Large intestine (tissue), 3 donors: ENCODE measurements at regions not wholly inside any gene's neighbourhood (a gene's known extent, or its start where the extent isn't known, plus 50 kb on each side); places are given as distances from the start of the nearest gene placed in this dataset.
"Not testable (repeated sequence)": the region's sequence is repeated elsewhere in the genome, so short reads cannot be mapped to it uniquely, and the experiment has no call there.

Experiments used
- DNase-seq, 2 donors: peaks; one replicate each; pipeline versions ENCODE4 v3.0.0 to v3.0.0-alpha.2; 2013
- H3K27ac ChIP-seq: one replicate; pipeline ENCODE4 v1.5.1; 2013; ENCODE audit warnings: low read length
- H3K27me3 ChIP-seq: 2 replicates; pipeline ENCODE4 v1.6.1; 2013; ENCODE audit warnings: low read length; ENCODE audit not compliant: control insufficient read depth, insufficient read depth
- H3K36me3 ChIP-seq: 2 replicates; pipeline ENCODE4 v1.6.1; 2013; ENCODE audit warnings: low read length; ENCODE audit not compliant: control insufficient read depth, insufficient read depth
- H3K4me1 ChIP-seq: one replicate; pipeline ENCODE4 v1.6.1; 2013; ENCODE audit warnings: low read length; ENCODE audit not compliant: control insufficient read depth, insufficient read depth
- H3K4me3 ChIP-seq: one replicate; pipeline ENCODE4 v1.5.1; 2013; ENCODE audit warnings: low read length
- H3K9me3 ChIP-seq: one replicate; pipeline ENCODE4 v1.6.1; 2013; ENCODE audit warnings: mild to moderate bottlenecking, low read depth, low read length, moderate library complexity; ENCODE audit not compliant: control insufficient read depth
- WGBS: methylation state at CpG from one replicate; pipeline ENCODE4 v1.1.5; 2013; ENCODE audit warnings: low lambda C conversion rate; ENCODE audit not compliant: insufficient coverage; 5-methylcytosine and 5-hydroxymethylcytosine counted together

DNA sequence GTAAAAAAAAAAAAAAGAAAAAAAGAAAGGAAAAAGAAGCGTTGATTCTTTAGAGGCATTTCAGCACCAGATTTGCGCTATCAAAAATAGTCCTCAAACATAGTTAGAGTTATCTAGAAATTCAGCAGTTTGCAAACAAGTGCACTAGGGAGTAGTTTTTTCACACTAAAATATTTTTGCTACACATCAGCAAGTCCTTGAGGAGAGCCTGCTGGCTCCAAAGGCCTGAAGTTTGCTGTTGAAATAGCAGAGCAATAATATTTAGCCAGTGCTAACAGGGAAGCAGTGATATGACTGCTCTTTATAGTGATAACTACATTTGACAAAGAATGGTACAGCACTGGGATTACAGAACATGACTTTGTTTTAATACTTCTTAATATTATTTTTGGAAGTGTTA lies 472.2 kb downstream of the PCDH7 start:
- no CpG with 5 or more reads among the region's 2 CpGs for WGBS
- Histone ChIP-seq H3K27me3 (no peaks in the 10 kb centered on the region), H3K4me1 (no peaks in the 10 kb centered on the region), H3K9me3 (no peaks in the 10 kb centered on the region), H3K27ac (no peak overlapping the region), H3K4me3 (no peak overlapping the region), H3K36me3 (no peaks in the 10 kb centered on the region)
- DNase-seq = no peak

DNA sequence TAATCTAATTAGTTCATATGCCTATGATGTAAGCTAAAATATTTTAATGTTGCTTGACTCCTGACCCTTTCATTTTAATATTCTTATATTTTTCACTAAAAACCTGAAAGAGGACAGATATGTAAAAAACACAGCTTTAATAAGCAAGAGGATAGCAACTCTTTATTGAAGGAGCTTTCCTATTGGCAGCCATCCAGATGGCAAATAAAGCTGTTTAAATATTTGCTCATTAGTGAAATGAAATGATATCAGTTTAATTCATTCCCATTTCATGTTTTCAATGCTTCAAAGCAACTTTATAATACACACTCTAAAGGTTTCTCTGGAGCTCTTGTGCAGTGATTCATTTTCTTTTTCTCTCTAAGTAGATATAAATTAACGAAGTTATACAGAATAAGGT lies 473.4 kb downstream of the PCDH7 start:
- no peak overlapping the region for H3K27ac ChIP-seq
- no peaks in the 10 kb centered on the region for H3K27me3 ChIP-seq
- no peaks in the 10 kb centered on the region for H3K9me3 ChIP-seq
- H3K4me1 ChIP-seq = no peaks in the 10 kb centered on the region
- no peaks in the 10 kb centered on the region for H3K36me3 ChIP-seq
- H3K4me3 ChIP-seq = no peak overlapping the region
- WGBS = no CpG with 5 or more reads among the region's 1 CpG
- no peak for DNase-seq

DNA sequence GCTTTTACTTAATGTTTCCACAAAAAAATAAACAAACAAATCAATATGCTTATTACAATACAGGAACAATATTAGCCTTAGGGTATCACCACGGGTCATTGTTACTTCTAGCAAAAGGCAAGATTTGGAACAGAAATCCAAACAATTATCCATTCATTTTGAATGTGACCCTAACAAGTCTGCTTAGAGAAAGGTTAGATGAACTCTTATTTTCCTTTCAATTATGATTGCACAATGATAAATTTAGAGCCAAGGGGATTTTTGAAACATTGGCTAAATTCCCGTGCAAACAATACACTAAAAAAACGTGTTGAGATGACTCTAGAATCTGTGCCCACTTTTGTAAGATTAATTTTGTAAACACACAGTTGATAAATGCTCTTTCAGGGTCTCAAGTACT lies 474.7 kb downstream of the PCDH7 start:
- Histone ChIP-seq H3K4me1 (no peaks in the 10 kb centered on the region), H3K27ac (no peak overlapping the region), H3K36me3 (no peaks in the 10 kb centered on the region), H3K9me3 (no peaks in the 10 kb centered on the region), H3K4me3 (no peak overlapping the region), H3K27me3 (no peaks in the 10 kb centered on the region)
- no peak for DNase-seq
- 20% methylated on average over 1 of the region's 3 CpGs for WGBS

DNA sequence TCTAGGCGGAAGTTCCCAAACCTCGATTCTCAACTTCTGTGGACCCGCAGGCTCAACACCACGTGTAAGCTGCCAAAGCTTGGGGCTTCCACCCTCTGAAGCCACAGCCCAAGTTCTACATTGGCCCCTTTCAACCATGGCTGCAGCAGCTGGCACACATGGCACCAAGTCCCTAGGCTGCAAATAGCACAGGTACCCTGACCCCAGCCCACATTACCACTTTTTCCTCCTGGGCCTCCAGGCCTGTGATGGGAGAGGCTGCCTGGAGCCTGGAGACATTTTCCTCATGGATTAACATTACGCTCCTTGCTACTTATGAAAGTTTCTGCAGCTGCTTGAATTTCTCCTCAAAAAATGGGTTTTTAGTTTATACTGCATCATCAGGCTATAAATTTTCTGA lies 479.5 kb downstream of the PCDH7 start:
- WGBS = no CpG with 5 or more reads among the region's 5 CpGs
- no peaks in the 10 kb centered on the region for H3K27me3 ChIP-seq

DNA sequence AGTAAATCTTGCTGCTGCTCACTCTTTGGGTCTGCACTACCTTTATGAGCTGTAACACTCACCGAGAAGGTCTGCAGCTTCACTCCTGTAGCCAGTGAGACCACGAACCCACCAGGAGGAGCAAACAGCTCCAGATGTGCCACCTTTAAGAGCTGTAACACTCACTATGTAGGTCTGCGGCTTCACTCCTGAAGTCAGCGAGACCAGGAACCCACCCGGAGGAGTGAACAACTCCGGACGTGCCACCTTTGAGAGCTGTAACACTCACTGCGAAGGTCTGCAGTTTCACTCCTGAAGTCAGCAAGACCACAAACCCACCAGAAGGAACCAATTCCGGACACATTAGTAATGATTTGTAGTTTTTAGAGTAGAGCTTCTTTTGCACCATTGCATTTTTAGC lies 481.9 kb downstream of the PCDH7 start:
- H3K36me3 ChIP-seq, H3K4me3 ChIP-seq, H3K9me3 ChIP-seq, H3K4me1 ChIP-seq, H3K27me3 ChIP-seq, DNase-seq, H3K27ac ChIP-seq: not testable (repeated sequence)
- WGBS = 100% methylated on average over 1 of the region's 9 CpGs

More for the DNA sequence above, 479.5 kb downstream of the PCDH7 start:
- DNase-seq = no peak
- Histone ChIP-seq H3K4me3 (no peak overlapping the region), H3K27ac (no peak overlapping the region), H3K9me3 (no peaks in the 10 kb centered on the region), H3K4me1 (no peaks in the 10 kb centered on the region), H3K36me3 (no peaks in the 10 kb centered on the region)

DNA sequence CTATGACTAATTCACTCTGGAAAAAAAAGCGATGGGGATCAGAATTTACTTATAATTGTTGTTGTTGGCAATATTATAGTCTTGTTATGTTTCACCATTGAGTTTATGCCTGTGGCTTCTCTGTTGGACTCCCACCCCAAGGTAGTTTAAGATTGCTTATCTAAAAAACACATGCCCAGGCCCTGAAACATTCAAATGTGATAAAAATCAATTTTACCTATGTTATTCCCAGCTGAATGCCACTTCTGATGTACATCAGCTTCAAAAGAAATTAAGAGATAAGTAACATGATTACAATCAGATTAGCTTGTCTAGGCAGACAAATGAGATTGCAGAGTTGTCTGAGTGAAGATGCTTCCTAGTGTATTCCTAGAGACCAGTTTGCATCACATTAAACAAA lies 484.7 kb downstream of the PCDH7 start:
- Histone ChIP-seq H3K4me3 (no peak overlapping the region), H3K36me3 (no peaks in the 10 kb centered on the region), H3K4me1 (no peaks in the 10 kb centered on the region), H3K27ac (no peak overlapping the region), H3K9me3 (no peaks in the 10 kb centered on the region), H3K27me3 (no peaks in the 10 kb centered on the region)
- no peak for DNase-seq
- no CpG with 5 or more reads among the region's 1 CpG for WGBS

DNA sequence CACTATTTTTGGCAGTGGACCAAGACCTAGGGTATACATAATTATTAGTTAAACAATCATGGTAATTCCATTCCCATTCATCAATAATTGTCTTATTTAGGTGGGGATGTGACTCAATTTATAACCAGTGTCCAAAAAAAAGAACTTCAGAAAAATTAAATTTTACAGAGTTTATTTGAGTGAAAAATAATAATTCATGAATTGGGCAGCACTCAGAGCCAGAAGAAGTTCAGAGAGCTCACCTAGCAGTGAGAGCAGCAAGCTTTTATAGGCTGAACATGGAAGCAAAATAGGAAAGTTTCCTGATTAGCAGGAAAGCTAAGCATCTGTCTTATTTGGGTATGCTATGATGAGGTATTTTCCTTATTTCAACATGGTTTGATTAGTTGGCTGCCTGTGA lies 500.8 kb downstream of the PCDH7 start:
- no peak for DNase-seq
- Histone ChIP-seq H3K27ac (no peak overlapping the region), H3K4me3 (no peak overlapping the region), H3K4me1 (no peaks in the 10 kb centered on the region), H3K9me3 (no peaks in the 10 kb centered on the region), H3K36me3 (no peaks in the 10 kb centered on the region), H3K27me3 (no peaks in the 10 kb centered on the region)

DNA sequence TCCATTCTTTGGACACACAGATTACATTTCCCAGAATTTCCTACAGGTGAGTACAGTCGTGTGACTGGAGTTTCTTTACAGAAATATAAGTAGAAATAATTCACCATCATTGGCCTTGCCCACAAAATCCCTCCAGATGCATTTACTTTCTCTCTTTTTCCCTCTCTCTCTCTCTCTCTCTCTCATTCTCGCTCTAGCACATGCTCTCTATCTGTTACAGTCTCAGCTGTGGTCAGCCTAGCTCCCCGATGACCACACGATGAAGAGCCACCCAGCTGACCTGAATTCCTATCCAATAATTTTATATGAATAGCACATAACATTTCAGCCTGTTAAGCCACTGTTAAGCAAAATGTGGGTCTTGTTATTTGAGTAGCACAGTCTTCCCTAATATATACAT lies 507.9 kb downstream of the PCDH7 start:
- no peak overlapping the region for H3K4me3 ChIP-seq
- DNase-seq = no peak
- no peaks in the 10 kb centered on the region for H3K4me1 ChIP-seq
- H3K36me3 ChIP-seq = no peaks in the 10 kb centered on the region
- H3K27me3 ChIP-seq = no peaks in the 10 kb centered on the region
- H3K27ac ChIP-seq = no peak overlapping the region
- H3K9me3 ChIP-seq = no peaks in the 10 kb centered on the region
- WGBS = 86% methylated on average over 1 of the region's 4 CpGs

DNA sequence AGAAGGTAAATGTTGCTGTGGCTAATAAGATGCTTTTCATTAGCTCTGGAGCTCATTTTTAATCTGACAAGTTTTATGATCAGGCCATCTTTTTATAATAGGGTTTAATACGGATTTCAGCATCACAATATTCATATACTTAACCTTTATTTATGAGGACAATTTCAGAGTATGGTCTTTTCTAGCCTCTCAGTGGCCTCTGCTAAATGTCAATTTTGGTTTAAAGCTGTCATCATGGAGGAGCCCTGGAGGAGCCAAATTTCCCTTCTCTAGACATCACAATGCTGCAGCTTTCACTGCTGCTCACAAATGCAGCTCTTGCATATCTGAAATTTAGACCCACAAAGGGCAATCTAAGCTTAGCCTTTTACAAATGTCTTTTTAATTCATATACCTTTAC lies 510.4 kb downstream of the PCDH7 start:
- Histone ChIP-seq H3K27me3 (no peaks in the 10 kb centered on the region), H3K4me1 (no peaks in the 10 kb centered on the region), H3K36me3 (no peaks in the 10 kb centered on the region), H3K27ac (no peak overlapping the region), H3K4me3 (no peak overlapping the region), H3K9me3 (no peaks in the 10 kb centered on the region)
- no peak for DNase-seq
- WGBS = no CpG with 5 or more reads among the region's 1 CpG

DNA sequence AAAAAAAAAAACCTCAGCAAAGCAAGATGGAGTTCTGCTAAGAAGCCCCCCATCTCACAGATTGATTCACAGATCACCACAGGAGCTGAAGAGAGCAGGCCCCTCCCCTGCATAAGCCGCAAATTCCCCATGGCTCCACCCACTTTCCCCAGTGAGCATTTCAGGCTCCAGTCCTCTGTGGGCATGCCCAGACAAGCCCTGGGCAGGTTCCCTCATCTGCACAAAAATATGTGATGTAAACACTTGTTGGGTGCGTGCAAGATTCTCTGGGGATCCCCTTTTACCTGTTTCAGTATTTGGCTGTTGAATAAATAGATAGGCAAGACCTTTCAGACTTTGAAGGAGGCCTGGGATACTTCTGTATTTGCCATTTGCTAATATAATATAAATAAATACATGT lies 514.3 kb downstream of the PCDH7 start:
- Histone ChIP-seq H3K36me3 (no peaks in the 10 kb centered on the region), H3K27me3 (no peaks in the 10 kb centered on the region), H3K27ac (peak overlapping the region; percentile 37), H3K9me3 (peaks cover 10% of the 10 kb centered on the region), H3K4me3 (no peak overlapping the region), H3K4me1 (peaks cover 2% of the 10 kb centered on the region)
- WGBS = 71% methylated on average over 1 of the region's 2 CpGs
- DNase-seq = no peak

DNA sequence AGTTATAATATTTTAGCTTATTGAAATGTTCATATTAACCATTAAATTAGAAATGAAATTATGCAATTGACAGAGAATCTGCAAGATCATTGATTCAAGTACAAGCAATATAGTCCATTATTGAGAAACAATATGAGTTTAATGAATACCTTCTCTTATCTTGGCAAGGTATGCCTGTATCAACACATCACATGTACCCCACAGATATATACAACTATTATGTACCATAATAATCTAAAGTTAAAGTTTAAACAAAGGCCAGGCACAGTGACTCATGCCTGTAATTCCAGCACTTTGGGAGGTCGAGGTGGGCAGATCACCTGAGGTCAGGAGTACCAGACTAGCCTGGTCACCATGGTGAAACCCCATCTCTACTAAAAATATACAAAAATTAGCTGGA lies 514.7 kb downstream of the PCDH7 start:
- no peaks in the 10 kb centered on the region for H3K36me3 ChIP-seq
- H3K4me3 ChIP-seq = no peak overlapping the region
- H3K27ac ChIP-seq = peak overlapping the region; percentile 37
- WGBS = no CpG with 5 or more reads among the region's 1 CpG
- H3K27me3 ChIP-seq = no peaks in the 10 kb centered on the region
- peaks cover 10% of the 10 kb centered on the region for H3K9me3 ChIP-seq
- H3K4me1 ChIP-seq = peaks cover 2% of the 10 kb centered on the region
- peak; percentile 19 to 67 for DNase-seq
